SK-N-SH (cell line): ENCODE measurements at regions not wholly inside any gene's neighbourhood (a gene's known extent, or its start where the extent isn't known, plus 50 kb on each side); places are given as distances from the start of the nearest gene placed in this dataset.

Experiments used
- CTCF ChIA-PET: fragments of 300-600, 350-600 bp; formaldehyde crosslinking; extraction: SDS; loops from one replicate; lab custom pipeline; 2021; lab: Yijun Ruan, JAX
- POLR2A ChIA-PET: fragments of 350-600 bp; sonication (Branson Sonifier 250); formaldehyde crosslinking; extraction: SDS; loops from one replicate; lab custom pipeline; 2020; ENCODE audit warnings: antibody characterized with exemption, inconsistent platforms; lab: Yijun Ruan, JAX
- DNase-seq: peaks from one replicate; pipeline ENCODE4 v3.0.0; 2012
- H2AFZ ChIP-seq: fragments of 200-600 bp; sonication (generic); 2 replicates; pipeline ENCODE4 v1.8.1; 2016; ENCODE audit warnings: antibody characterized with exemption, mild to moderate bottlenecking, low read depth
- H3F3A ChIP-seq: fragments of 200-600 bp; sonication (generic); replicated peaks from 2 replicates; pipeline ENCODE3; 2016; ENCODE audit warnings: antibody characterized with exemption, mild to moderate bottlenecking; ENCODE audit not compliant: insufficient read depth
- H3K27ac ChIP-seq, 2 experiments: fragments of 200-500 bp in 1 of 2; fragments of 200-600 bp in 1 of 2; sonication (Bioruptor generic) in 1 of 2; sonication (generic), shearing (Covaris generic) in 1 of 2; 2 replicates each; pipeline versions ENCODE4 v1.5.1 to v1.6.1; 2014 to 2016; ENCODE audit warnings: low read depth in 2 of 2, inconsistent platforms in 1 of 2, low read length in 1 of 2, mild to moderate bottlenecking in 1 of 2, mixed read lengths in 1 of 2
- H3K27me3 ChIP-seq: fragments of 200-600 bp; sonication (generic), shearing (Covaris generic); 2 replicates; pipeline ENCODE4 v1.6.1; 2016; ENCODE audit warnings: mixed run types; ENCODE audit not compliant: insufficient read depth
- H3K36me3 ChIP-seq, 2 experiments: fragments of 200-500 bp in 1 of 2; fragments of 200-600 bp in 1 of 2; sonication (Bioruptor generic) in 1 of 2; sonication (generic) in 1 of 2; replicated peaks in 1 of 2; 2 replicates each; pipeline versions ENCODE3 to v1.5.1; 2014 to 2016; ENCODE audit warnings: low read length in 1 of 2, mild to moderate bottlenecking in 1 of 2; ENCODE audit not compliant: insufficient read depth in 2 of 2, control insufficient read depth in 1 of 2
- H3K4me1 ChIP-seq, 2 experiments: fragments of 200-500 bp in 1 of 2; fragments of 200-600 bp in 1 of 2; sonication (Bioruptor generic) in 1 of 2; sonication (generic), shearing (Covaris generic) in 1 of 2; 2 replicates each; pipeline versions ENCODE4 v1.5.1 to v1.6.1; 2014 to 2016; ENCODE audit warnings: low read depth in 1 of 2, low read length in 1 of 2, mixed run types in 1 of 2; ENCODE audit not compliant: insufficient read depth in 2 of 2, control insufficient read depth in 1 of 2
- H3K4me2 ChIP-seq: fragments of 200-600 bp; sonication (generic), shearing (Covaris generic); 2 replicates; pipeline ENCODE4 v1.6.1; 2017; ENCODE audit warnings: mixed run types
- H3K4me3 ChIP-seq, 2 experiments: fragments of 200-500 bp in 1 of 2; fragments of 200-600 bp in 1 of 2; sonication (Bioruptor generic) in 1 of 2; sonication (generic), shearing (Covaris generic) in 1 of 2; 2 replicates each; pipeline versions ENCODE4 v1.5.1 to v1.8.1; 2014 to 2016; ENCODE audit warnings: low read depth in 2 of 2, inconsistent platforms in 1 of 2, low read length in 1 of 2, mild to moderate bottlenecking in 1 of 2, mixed read lengths in 1 of 2, moderate library complexity in 1 of 2
- H3K79me2 ChIP-seq: fragments of 200-600 bp; sonication (generic); 2 replicates; pipeline ENCODE4 v1.8.1; 2017; ENCODE audit warnings: mild to moderate bottlenecking; ENCODE audit not compliant: insufficient read depth
- H3K9ac ChIP-seq: fragments of 200-600 bp; sonication (generic); 2 replicates; pipeline ENCODE4 v1.6.1; 2017; ENCODE audit warnings: mixed run types
- H3K9me2 ChIP-seq: fragments of 200-600 bp; sonication (generic); 2 replicates; pipeline ENCODE4 v1.6.1; 2017; ENCODE audit warnings: mixed run types
- H3K9me3 ChIP-seq: fragments of 200-600 bp; sonication (generic); 2 replicates; pipeline ENCODE4 v1.6.1; 2017; ENCODE audit warnings: mixed run types, mild to moderate bottlenecking, moderate library complexity
- H4K20me1 ChIP-seq: fragments of 200-600 bp; sonication (generic); 2 replicates; pipeline ENCODE4 v1.6.1; 2017; ENCODE audit warnings: mild to moderate bottlenecking, mixed run types; ENCODE audit not compliant: insufficient read depth
- CHD2 ChIP-seq: fragments of 150-350 bp; IDR thresholded peaks from 2 replicates; pipeline ENCODE4 v1.6.1; 2018; ENCODE audit warnings: low read length; ENCODE audit not compliant: partially characterized antibody
- ELF1 ChIP-seq: IDR thresholded peaks from 2 replicates; pipeline ENCODE4 v1.4.0; 2012
- EZH2phosphoT487 ChIP-seq: fragments of 200-600 bp; sonication (generic); IDR thresholded peaks from 2 replicates; pipeline ENCODE4 v1.6.1; 2017; ENCODE audit warnings: low read depth, mixed run types, mild to moderate bottlenecking, antibody characterized with exemption, moderate library complexity, borderline replicate concordance
- FOXJ3 ChIP-seq: sonication (generic); formaldehyde crosslinking; IDR thresholded peaks from 2 replicates; pipeline ENCODE4 v1.5.1; 2020; ENCODE audit warnings: mild to moderate bottlenecking, missing genetic modification reagents
- FOXM1 ChIP-seq: IDR thresholded peaks from 2 replicates; pipeline ENCODE4 v1.4.0; 2012; ENCODE audit warnings: low read depth, mild to moderate bottlenecking
- GABPA ChIP-seq: IDR thresholded peaks from 2 replicates; pipeline ENCODE4 v1.4.0; 2012; ENCODE audit warnings: low read depth, mild to moderate bottlenecking
- MEF2A ChIP-seq: IDR thresholded peaks from 2 replicates; pipeline ENCODE4 v1.4.0; 2012; ENCODE audit warnings: low read depth, borderline replicate concordance
- MXI1 ChIP-seq: IDR thresholded peaks from 2 replicates; pipeline ENCODE4 v1.6.1; 2012; ENCODE audit warnings: mild to moderate bottlenecking, low read depth, low read length, improper control_type of control experiment
- NFIC ChIP-seq: IDR thresholded peaks from 2 replicates; pipeline ENCODE4 v1.4.0; 2012; ENCODE audit warnings: borderline replicate concordance
- RCOR1 ChIP-seq: fragments of 150-350 bp; IDR thresholded peaks from 2 replicates; pipeline ENCODE4 v1.6.1; 2017; ENCODE audit warnings: antibody characterized with exemption, low read length
- RFX5 ChIP-seq: IDR thresholded peaks from 2 replicates; pipeline ENCODE4 v1.6.1; 2012; ENCODE audit warnings: mild to moderate bottlenecking, improper control_type of control experiment, low read length
- RXRA ChIP-seq: IDR thresholded peaks from 2 replicates; pipeline ENCODE4 v1.4.0; 2012; ENCODE audit warnings: low read depth, mild to moderate bottlenecking, borderline replicate concordance
- SIN3A ChIP-seq: IDR thresholded peaks from 2 replicates; pipeline ENCODE4 v1.6.1; 2012; ENCODE audit warnings: low read depth, mild to moderate bottlenecking, low read length, moderate library complexity, borderline replicate concordance
- SMC3 ChIP-seq: IDR thresholded peaks from 2 replicates; pipeline ENCODE4 v1.6.1; 2012; ENCODE audit warnings: low read depth, low read length, improper control_type of control experiment
- TAF1 ChIP-seq: IDR thresholded peaks from 2 replicates; pipeline ENCODE4 v1.6.1; 2012; ENCODE audit warnings: low read depth, mild to moderate bottlenecking, low read length, moderate library complexity, borderline replicate concordance
- TEAD4 ChIP-seq: IDR thresholded peaks from 2 replicates; pipeline ENCODE4 v1.4.0; 2012; ENCODE audit warnings: mild to moderate bottlenecking, borderline replicate concordance; ENCODE audit not compliant: insufficient read depth
- WGBS: methylation state at CpG from one replicate; pipeline ENCODE4 v1.1.6; 2017; ENCODE audit warnings: low lambda C conversion rate; 5-methylcytosine and 5-hydroxymethylcytosine counted together
- TF ChIP-seq, protein P1 (sequence below): IDR thresholded peaks from 2 replicates; pipeline ENCODE4 v1.6.1; 2012; ENCODE audit warnings: mild to moderate bottlenecking, low read depth, low read length, moderate library complexity
- TF ChIP-seq, protein P2 (sequence below): fragments of 150-350 bp; IDR thresholded peaks from 2 replicates; pipeline ENCODE4 v1.6.1; 2016; ENCODE audit warnings: mild to moderate bottlenecking, low read depth, low read length
- TF ChIP-seq, protein P3 (sequence below): IDR thresholded peaks from 2 replicates; pipeline ENCODE4 v1.4.0; 2012; ENCODE audit warnings: low read depth, borderline replicate concordance
- TF ChIP-seq, protein P4 (sequence below): IDR thresholded peaks from 2 replicates; pipeline ENCODE4 v1.4.0; 2012; ENCODE audit warnings: low read depth
- TF ChIP-seq, protein P5 (sequence below): fragments of 150-350 bp; IDR thresholded peaks from 2 replicates; pipeline ENCODE4 v1.6.1; 2017; ENCODE audit warnings: antibody characterized with exemption, low read length, low read depth, borderline replicate concordance

DNA sequence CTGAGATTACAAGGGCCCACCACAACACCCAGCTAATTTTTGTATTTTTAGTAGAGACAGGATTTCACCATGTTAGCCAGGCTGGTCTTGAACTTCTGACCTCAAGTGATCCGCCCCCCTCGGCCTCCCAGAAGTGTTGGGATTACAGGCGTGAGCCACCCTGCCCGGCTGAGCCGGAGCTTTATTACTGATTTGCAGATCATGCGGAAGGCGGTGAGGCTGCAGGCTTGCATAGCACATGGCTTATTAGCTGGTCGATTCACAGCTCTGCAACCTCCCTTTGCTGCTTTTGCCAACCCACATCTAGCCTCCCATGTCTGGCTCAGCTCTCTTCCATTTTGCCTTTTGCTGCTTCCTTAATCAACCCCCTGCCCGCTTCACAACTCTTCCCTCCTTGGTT is 210.3 kb downstream of the VAPA start:
- Histone ChIP-seq H3K4me1 (peaks cover 0 to 21% of the 10 kb centered on the region in 2 experiments; a peak in 2 of 4 replicates), H2AFZ (no peak overlapping the region), H3F3A (no peaks in the 10 kb centered on the region), H3K79me2 (no peaks in the 10 kb centered on the region), H3K9me3 (0 out of 2 replicates have a peak, but pooled peaks cover 3% of the 10 kb centered on the region), H3K27ac (no peak overlapping the region), H4K20me1 (no peaks in the 10 kb centered on the region), H3K27me3 (no peaks in the 10 kb centered on the region), H3K4me2 (no peak overlapping the region), H3K36me3 (no peaks in the 10 kb centered on the region), H3K9ac (no peak overlapping the region), H3K4me3 (no peak overlapping the region), H3K9me2 (no peaks in the 10 kb centered on the region)
- CTCF ChIA-PET = no interaction called here
- DNase-seq = no peak
- POLR2A ChIA-PET = no interaction called here
- TF ChIP-seq RCOR1 = no peak
- no peak for TF ChIP-seq ELF1
- TF ChIP-seq TEAD4 = no peak
- TF ChIP-seq SMC3 = no peak
- no peak for TF ChIP-seq FOXM1
- TF ChIP-seq EZH2phosphoT487 = no peak
- TF ChIP-seq RFX5 = no peak
- no peak for TF ChIP-seq SIN3A
- no peak for TF ChIP-seq FOXJ3 (CRISPR knock-in tag)
- TF ChIP-seq CHD2 = no peak
- TF ChIP-seq TAF1 = no peak
- WGBS = 79% methylated on average over 3 of the region's 9 CpGs

DNA sequence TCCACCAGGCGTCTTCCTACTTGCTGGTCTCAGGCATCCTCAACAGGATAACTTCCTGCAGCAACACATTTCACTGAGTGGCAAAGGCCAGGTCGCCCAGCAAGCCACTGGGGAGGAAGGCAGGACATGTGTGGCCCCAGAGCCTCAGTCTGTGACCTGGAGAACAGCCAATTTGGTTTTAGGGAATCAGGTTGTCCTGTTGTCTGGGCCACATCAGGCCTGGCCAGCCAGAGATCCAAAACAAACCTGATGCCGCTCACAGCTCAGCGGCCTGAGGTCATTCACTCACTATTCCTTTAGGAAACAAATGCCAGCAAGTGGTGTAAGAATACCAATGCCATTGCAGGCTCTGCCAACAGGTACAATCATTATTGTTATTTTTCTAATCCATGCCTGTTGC is 210.7 kb downstream of the VAPA start:
- POLR2A ChIA-PET = no interaction called here
- Histone ChIP-seq H3K9ac (no peak overlapping the region), H3K27ac (no peak overlapping the region), H3K36me3 (no peaks in the 10 kb centered on the region), H3K4me1 (peaks cover 0 to 23% of the 10 kb centered on the region in 2 experiments; a peak in 2 of 4 replicates), H3K9me2 (no peaks in the 10 kb centered on the region), H2AFZ (no peak overlapping the region), H3K9me3 (0 out of 2 replicates have a peak, but pooled peaks cover under 1% of the 10 kb centered on the region), H3K27me3 (no peaks in the 10 kb centered on the region), H4K20me1 (no peaks in the 10 kb centered on the region), H3K4me3 (no peak overlapping the region), H3K79me2 (no peaks in the 10 kb centered on the region), H3F3A (no peaks in the 10 kb centered on the region), H3K4me2 (no peak overlapping the region)
- 75% methylated on average over 4 of the region's 4 CpGs for WGBS
- DNase-seq = no peak
- CTCF ChIA-PET = no interaction called here
- TF ChIP-seq RXRA (no peak), RFX5 (no peak), MEF2A (no peak), NFIC (no peak), ELF1 (no peak), TAF1 (no peak), MXI1 (no peak), FOXJ3 (CRISPR knock-in tag) (no peak), CHD2 (no peak), GABPA (no peak), FOXM1 (no peak)
- TF ChIP-seq, protein P1, sequence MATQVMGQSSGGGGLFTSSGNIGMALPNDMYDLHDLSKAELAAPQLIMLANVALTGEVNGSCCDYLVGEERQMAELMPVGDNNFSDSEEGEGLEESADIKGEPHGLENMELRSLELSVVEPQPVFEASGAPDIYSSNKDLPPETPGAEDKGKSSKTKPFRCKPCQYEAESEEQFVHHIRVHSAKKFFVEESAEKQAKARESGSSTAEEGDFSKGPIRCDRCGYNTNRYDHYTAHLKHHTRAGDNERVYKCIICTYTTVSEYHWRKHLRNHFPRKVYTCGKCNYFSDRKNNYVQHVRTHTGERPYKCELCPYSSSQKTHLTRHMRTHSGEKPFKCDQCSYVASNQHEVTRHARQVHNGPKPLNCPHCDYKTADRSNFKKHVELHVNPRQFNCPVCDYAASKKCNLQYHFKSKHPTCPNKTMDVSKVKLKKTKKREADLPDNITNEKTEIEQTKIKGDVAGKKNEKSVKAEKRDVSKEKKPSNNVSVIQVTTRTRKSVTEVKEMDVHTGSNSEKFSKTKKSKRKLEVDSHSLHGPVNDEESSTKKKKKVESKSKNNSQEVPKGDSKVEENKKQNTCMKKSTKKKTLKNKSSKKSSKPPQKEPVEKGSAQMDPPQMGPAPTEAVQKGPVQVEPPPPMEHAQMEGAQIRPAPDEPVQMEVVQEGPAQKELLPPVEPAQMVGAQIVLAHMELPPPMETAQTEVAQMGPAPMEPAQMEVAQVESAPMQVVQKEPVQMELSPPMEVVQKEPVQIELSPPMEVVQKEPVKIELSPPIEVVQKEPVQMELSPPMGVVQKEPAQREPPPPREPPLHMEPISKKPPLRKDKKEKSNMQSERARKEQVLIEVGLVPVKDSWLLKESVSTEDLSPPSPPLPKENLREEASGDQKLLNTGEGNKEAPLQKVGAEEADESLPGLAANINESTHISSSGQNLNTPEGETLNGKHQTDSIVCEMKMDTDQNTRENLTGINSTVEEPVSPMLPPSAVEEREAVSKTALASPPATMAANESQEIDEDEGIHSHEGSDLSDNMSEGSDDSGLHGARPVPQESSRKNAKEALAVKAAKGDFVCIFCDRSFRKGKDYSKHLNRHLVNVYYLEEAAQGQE = no peak
- TF ChIP-seq, protein P2, sequence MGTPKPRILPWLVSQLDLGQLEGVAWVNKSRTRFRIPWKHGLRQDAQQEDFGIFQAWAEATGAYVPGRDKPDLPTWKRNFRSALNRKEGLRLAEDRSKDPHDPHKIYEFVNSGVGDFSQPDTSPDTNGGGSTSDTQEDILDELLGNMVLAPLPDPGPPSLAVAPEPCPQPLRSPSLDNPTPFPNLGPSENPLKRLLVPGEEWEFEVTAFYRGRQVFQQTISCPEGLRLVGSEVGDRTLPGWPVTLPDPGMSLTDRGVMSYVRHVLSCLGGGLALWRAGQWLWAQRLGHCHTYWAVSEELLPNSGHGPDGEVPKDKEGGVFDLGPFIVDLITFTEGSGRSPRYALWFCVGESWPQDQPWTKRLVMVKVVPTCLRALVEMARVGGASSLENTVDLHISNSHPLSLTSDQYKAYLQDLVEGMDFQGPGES = no peak
- TF ChIP-seq, protein P3, sequence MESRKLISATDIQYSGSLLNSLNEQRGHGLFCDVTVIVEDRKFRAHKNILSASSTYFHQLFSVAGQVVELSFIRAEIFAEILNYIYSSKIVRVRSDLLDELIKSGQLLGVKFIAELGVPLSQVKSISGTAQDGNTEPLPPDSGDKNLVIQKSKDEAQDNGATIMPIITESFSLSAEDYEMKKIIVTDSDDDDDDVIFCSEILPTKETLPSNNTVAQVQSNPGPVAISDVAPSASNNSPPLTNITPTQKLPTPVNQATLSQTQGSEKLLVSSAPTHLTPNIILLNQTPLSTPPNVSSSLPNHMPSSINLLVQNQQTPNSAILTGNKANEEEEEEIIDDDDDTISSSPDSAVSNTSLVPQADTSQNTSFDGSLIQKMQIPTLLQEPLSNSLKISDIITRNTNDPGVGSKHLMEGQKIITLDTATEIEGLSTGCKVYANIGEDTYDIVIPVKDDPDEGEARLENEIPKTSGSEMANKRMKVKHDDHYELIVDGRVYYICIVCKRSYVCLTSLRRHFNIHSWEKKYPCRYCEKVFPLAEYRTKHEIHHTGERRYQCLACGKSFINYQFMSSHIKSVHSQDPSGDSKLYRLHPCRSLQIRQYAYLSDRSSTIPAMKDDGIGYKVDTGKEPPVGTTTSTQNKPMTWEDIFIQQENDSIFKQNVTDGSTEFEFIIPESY = no peak
- TF ChIP-seq, protein P4, sequence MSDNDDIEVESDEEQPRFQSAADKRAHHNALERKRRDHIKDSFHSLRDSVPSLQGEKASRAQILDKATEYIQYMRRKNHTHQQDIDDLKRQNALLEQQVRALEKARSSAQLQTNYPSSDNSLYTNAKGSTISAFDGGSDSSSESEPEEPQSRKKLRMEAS = no peak
- TF ChIP-seq, protein P5, sequence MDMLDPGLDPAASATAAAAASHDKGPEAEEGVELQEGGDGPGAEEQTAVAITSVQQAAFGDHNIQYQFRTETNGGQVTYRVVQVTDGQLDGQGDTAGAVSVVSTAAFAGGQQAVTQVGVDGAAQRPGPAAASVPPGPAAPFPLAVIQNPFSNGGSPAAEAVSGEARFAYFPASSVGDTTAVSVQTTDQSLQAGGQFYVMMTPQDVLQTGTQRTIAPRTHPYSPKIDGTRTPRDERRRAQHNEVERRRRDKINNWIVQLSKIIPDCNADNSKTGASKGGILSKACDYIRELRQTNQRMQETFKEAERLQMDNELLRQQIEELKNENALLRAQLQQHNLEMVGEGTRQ = no peak
